Neural cell (in vitro differentiated cells): ENCODE measurements at regions not wholly inside any gene's neighbourhood (a gene's known extent, or its start where the extent isn't known, plus 50 kb on each side); places are given as distances from the start of the nearest gene placed in this dataset.
"Not testable (repeated sequence)": the region's sequence is repeated elsewhere in the genome, so short reads cannot be mapped to it uniquely, and the experiment has no call there.

Experiments used
- H2AFZ ChIP-seq: fragments of 200-600, 300-800 bp; sonication (generic), shearing (Covaris generic); 2 replicates; pipeline ENCODE4 v1.6.0; 2014; ENCODE audit warnings: low read depth, mild to moderate bottlenecking, antibody characterized with exemption, low read length, moderate library complexity
- H3F3A ChIP-seq: fragments of 200-600 bp; shearing (Covaris generic); 2 replicates; pipeline ENCODE4 v1.6.1; 2016; ENCODE audit warnings: mild to moderate bottlenecking, moderate library complexity, mixed read lengths, antibody characterized with exemption, low read length; ENCODE audit not compliant: insufficient read depth, poor library complexity, severe bottlenecking
- H3K27ac ChIP-seq: fragments of 200-600, 300-800 bp; sonication (generic), shearing (Covaris generic); 2 replicates; pipeline ENCODE4 v1.5.1; 2014; ENCODE audit warnings: mild to moderate bottlenecking, low read length, moderate library complexity
- H3K27me3 ChIP-seq: fragments of 300-800, 200-600 bp; sonication (generic), shearing (Covaris generic); 2 replicates; pipeline ENCODE4 v1.6.0; 2014; ENCODE audit warnings: mild to moderate bottlenecking, low read depth, low read length, moderate library complexity; ENCODE audit not compliant: insufficient read depth
- H3K36me3 ChIP-seq: fragments of 300-800, 200-600 bp; sonication (generic), shearing (Covaris generic); 2 replicates; pipeline ENCODE4 v1.5.1; 2014; ENCODE audit warnings: mild to moderate bottlenecking, antibody characterized with exemption, low read length, moderate library complexity; ENCODE audit not compliant: insufficient read depth
- H3K4me2 ChIP-seq: fragments of 300-800, 200-600 bp; sonication (generic), shearing (Covaris generic); 2 replicates; pipeline ENCODE4 v1.6.0; 2014; ENCODE audit warnings: mild to moderate bottlenecking, low read length
- H3K4me3 ChIP-seq: fragments of 300-800, 200-600 bp; sonication (generic), shearing (Covaris generic); 2 replicates; pipeline ENCODE4 v1.5.1; 2014; ENCODE audit warnings: mild to moderate bottlenecking, low read length, moderate library complexity
- H3K79me2 ChIP-seq: fragments of 200-600 bp; shearing (Covaris generic); replicated peaks from 2 replicates; pipeline ENCODE4 v1.6.0; 2014; ENCODE audit warnings: mild to moderate bottlenecking, low read length, moderate library complexity; ENCODE audit not compliant: insufficient read depth
- H3K9ac ChIP-seq: fragments of 300-800, 200-600 bp; sonication (generic), shearing (Covaris generic); 2 replicates; pipeline ENCODE4 v1.6.1; 2016; ENCODE audit warnings: mild to moderate bottlenecking, low read length, mixed read lengths
- H3K9me2 ChIP-seq: fragments of 200-600 bp; shearing (Covaris generic); 2 replicates; pipeline ENCODE4 v1.6.1; 2016; ENCODE audit warnings: mild to moderate bottlenecking, low read length, mixed read lengths; ENCODE audit not compliant: insufficient read depth
- H3K9me3 ChIP-seq: fragments of 200-600, 300-800 bp; sonication (generic), shearing (Covaris generic); 2 replicates; pipeline ENCODE4 v1.6.1; 2016; ENCODE audit warnings: mild to moderate bottlenecking, mixed run types, low read length, moderate library complexity, mixed read lengths
- H4K20me1 ChIP-seq: fragments of 200-600 bp; shearing (Covaris generic); 2 replicates; pipeline ENCODE4 v1.6.1; 2016; ENCODE audit warnings: mild to moderate bottlenecking, mixed run types; ENCODE audit not compliant: insufficient read depth
- CTCF ChIP-seq: fragments of 450-650 bp; IDR thresholded peaks from 2 replicates; pipeline ENCODE4 v1.5.1; 2014; ENCODE audit warnings: antibody characterized with exemption, mild to moderate bottlenecking, moderate library complexity; ENCODE audit not compliant: poor library complexity, severe bottlenecking
- EP300 ChIP-seq: fragments of 450-650 bp; conservative IDR thresholded peaks from 2 replicates; pipeline ENCODE4 v1.6.1; 2014; ENCODE audit warnings: antibody characterized with exemption, mild to moderate bottlenecking, moderate library complexity; ENCODE audit not compliant: poor library complexity, severe bottlenecking
- EZH2 ChIP-seq: fragments of 200-600, 300-800 bp; shearing (Covaris generic), sonication (generic); IDR thresholded peaks from 2 replicates; pipeline ENCODE4 v1.6.1; 2014; ENCODE audit warnings: antibody characterized with exemption, low read length, borderline replicate concordance, mild to moderate bottlenecking; ENCODE audit not compliant: insufficient read depth, poor library complexity, severe bottlenecking
- MXI1 ChIP-seq: fragments of 450-650 bp; conservative IDR thresholded peaks from 2 replicates; pipeline ENCODE4 v1.6.1; 2014; ENCODE audit warnings: antibody characterized with exemption, mild to moderate bottlenecking; ENCODE audit not compliant: poor library complexity, severe bottlenecking
- POLR2AphosphoS5 ChIP-seq: IDR thresholded peaks from 2 replicates; pipeline ENCODE4 v1.6.1; 2012
- RAD21 ChIP-seq: fragments of 450-650 bp; conservative IDR thresholded peaks from 2 replicates; pipeline ENCODE4 v1.6.1; 2014; ENCODE audit warnings: antibody characterized with exemption, mild to moderate bottlenecking, moderate library complexity
- REST ChIP-seq: IDR thresholded peaks from 2 replicates; pipeline ENCODE4 v1.6.1; 2012; ENCODE audit warnings: borderline replicate concordance
- SMC3 ChIP-seq: fragments of 450-650 bp; conservative IDR thresholded peaks from 2 replicates; pipeline ENCODE4 v1.6.1; 2014; ENCODE audit warnings: antibody characterized with exemption, mild to moderate bottlenecking, moderate library complexity; ENCODE audit not compliant: poor library complexity
- TAF1 ChIP-seq: IDR thresholded peaks from 2 replicates; pipeline ENCODE4 v1.6.1; 2012; ENCODE audit warnings: low read depth

GRCh38 chr4:169841776-169842175, 84.0 kb upstream of the HPF1 start:
- no peak overlapping the region for H3K27ac ChIP-seq
- no peaks in the 10 kb centered on the region for H3F3A ChIP-seq
- H3K4me2 ChIP-seq = no peak overlapping the region
- H3K4me3 ChIP-seq = no peak overlapping the region
- no peak overlapping the region for H2AFZ ChIP-seq
- H3K9ac ChIP-seq = no peak overlapping the region
- no peaks in the 10 kb centered on the region for H4K20me1 ChIP-seq
- no peaks in the 10 kb centered on the region for H3K9me3 ChIP-seq
- H3K36me3 ChIP-seq = no peaks in the 10 kb centered on the region
- no peaks in the 10 kb centered on the region for H3K27me3 ChIP-seq
- TF ChIP-seq POLR2AphosphoS5 (no peak), EP300 (no peak), RAD21 (no peak), TAF1 (no peak), MXI1 (no peak), REST (no peak), EZH2 (no peak), SMC3 (no peak), CTCF (no peak)
- no peaks in the 10 kb centered on the region for H3K79me2 ChIP-seq
- no peaks in the 10 kb centered on the region for H3K9me2 ChIP-seq

- H3K4me3 ChIP-seq = no peak overlapping the region
- H4K20me1 ChIP-seq = no peaks in the 10 kb centered on the region
- no peak overlapping the region for H3K4me2 ChIP-seq
- no peak for TF ChIP-seq EZH2
- no peak for TF ChIP-seq MXI1
- TF ChIP-seq SMC3 = no peak
- TF ChIP-seq TAF1 = no peak
- no peak for TF ChIP-seq RAD21
- no peaks in the 10 kb centered on the region for H3K27me3 ChIP-seq
- no peaks in the 10 kb centered on the region for H3K9me3 ChIP-seq
- no peak overlapping the region for H2AFZ ChIP-seq
- H3F3A ChIP-seq = no peaks in the 10 kb centered on the region
- no peaks in the 10 kb centered on the region for H3K9me2 ChIP-seq
- H3K27ac ChIP-seq = no peak overlapping the region
- H3K9ac ChIP-seq = no peak overlapping the region
- no peaks in the 10 kb centered on the region for H3K79me2 ChIP-seq
- no peaks in the 10 kb centered on the region for H3K36me3 ChIP-seq
Measured at GRCh38 chr4:169840554-169840953, 82.8 kb upstream of the HPF1 start.

DNA sequence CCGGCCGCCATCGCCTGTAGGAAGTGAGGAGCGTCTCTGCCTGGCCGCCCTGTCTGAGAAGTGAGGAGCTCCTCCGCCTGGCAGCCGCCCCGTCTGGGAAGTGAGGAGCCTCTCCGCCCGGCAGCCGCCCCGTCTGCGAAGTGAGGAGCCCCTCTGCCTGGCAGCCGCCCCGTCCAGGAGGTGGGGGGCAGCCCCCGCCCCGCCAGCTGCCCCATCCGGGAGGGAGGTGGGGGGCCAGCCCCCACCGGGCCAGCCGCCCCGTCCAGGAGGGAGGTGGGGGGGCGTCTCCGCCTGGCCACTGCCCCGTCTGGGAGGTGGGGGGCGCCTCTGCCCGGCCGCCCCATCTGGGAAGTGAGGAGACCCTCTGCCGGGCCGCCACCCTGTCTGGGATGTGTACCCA, 70.6 kb upstream of the HPF1 start:
- not testable (repeated sequence) for H3K36me3 ChIP-seq, H2AFZ ChIP-seq, H3F3A ChIP-seq

More for the DNA sequence above, 70.6 kb upstream of the HPF1 start:
- H3K27me3 ChIP-seq, H4K20me1 ChIP-seq, H3K79me2 ChIP-seq, H3K4me3 ChIP-seq, H3K27ac ChIP-seq, H3K4me2 ChIP-seq, H3K9me2 ChIP-seq, H3K9ac ChIP-seq, H3K9me3 ChIP-seq: not testable (repeated sequence)
